NOMO-1 treated with dmso at 0.1 percent for 144 hours (cell line): ENCODE measurements at regions not wholly inside any gene's neighbourhood (a gene's known extent, or its start where the extent isn't known, plus 50 kb on each side); places are given as distances from the start of the nearest gene placed in this dataset.
"Not testable (repeated sequence)": the region's sequence is repeated elsewhere in the genome, so short reads cannot be mapped to it uniquely, and the experiment has no call there.

Source experiments
- DNase-seq: peaks from one replicate; lab custom pipeline; 2025; ENCODE audit not compliant: unreplicated experiment; lab: John Stamatoyannopoulos, UW

- DNase-seq, result no peak
Measured at GRCh38 chr7:24392774-24393173, 108.8 kb downstream of the NPY start.

GRCh38 chr7:24395512-24395911 lies 111.5 kb downstream of the NPY start:
- no peak for DNase-seq

GRCh38 chr7:24396387-24396786 lies 112.4 kb downstream of the NPY start:
- DNase-seq, result not testable (repeated sequence)

GRCh38 chr7:24401628-24402593 lies 117.9 kb downstream of the NPY start:
- DNase-seq, result peak; percentile 0

- DNase-seq, result no peak
Measured at GRCh38 chr7:24402655-24403054, 118.7 kb downstream of the NPY start.

- no peak for DNase-seq
Measured at GRCh38 chr7:24403557-24403956, 119.6 kb downstream of the NPY start.

GRCh38 chr7:24404315-24404714 lies 120.3 kb downstream of the NPY start:
- no peak for DNase-seq

- no peak for DNase-seq
Measured at GRCh38 chr7:24405002-24405401, 121.0 kb downstream of the NPY start.

- DNase-seq, result no peak
Measured at GRCh38 chr7:24406053-24406788, 122.2 kb downstream of the NPY start.

- DNase-seq, result no peak
Measured at GRCh38 chr7:24406789-24407299, 122.9 kb downstream of the NPY start.

GRCh38 chr7:24407965-24408364 lies 124.0 kb downstream of the NPY start:
- DNase-seq, result no peak

- DNase-seq, result no peak
Measured at GRCh38 chr7:24408798-24409430, 124.9 kb downstream of the NPY start.

GRCh38 chr7:24409431-24410024 lies 125.5 kb downstream of the NPY start:
- DNase-seq, result no peak

GRCh38 chr7:24411226-24411625 lies 127.2 kb downstream of the NPY start:
- no peak for DNase-seq

- DNase-seq, result no peak
Measured at GRCh38 chr7:24417526-24418120, 133.6 kb downstream of the NPY start.

GRCh38 chr7:24419077-24419476 lies 135.1 kb downstream of the NPY start:
- no peak for DNase-seq

- no peak for DNase-seq
Measured at GRCh38 chr7:24419511-24419910, 135.5 kb downstream of the NPY start.

GRCh38 chr7:24422441-24423010 lies 138.5 kb downstream of the NPY start:
- no peak for DNase-seq

GRCh38 chr7:24425664-24426063 lies 141.7 kb downstream of the NPY start:
- no peak for DNase-seq

- DNase-seq, result no peak
Measured at GRCh38 chr7:24427048-24427447, 143.1 kb downstream of the NPY start.
